ENCODE measurements at regions not wholly inside any gene's neighbourhood (a gene's known extent, or its start where the extent isn't known, plus 50 kb on each side); places are given as distances from the start of the nearest gene placed in this dataset.

- Histone ChIP-seq H3K27ac (ENCODE audit: low read depth, low read length) (no peak overlapping the region), H3K4me3 (ENCODE audit: low read depth, low read length) (no peak overlapping the region), H3K27me3 (ENCODE audit: control insufficient read depth, insufficient read depth, low read length) (no peaks in the 10 kb centered on the region), H3K9me3 (ENCODE audit: control insufficient read depth, insufficient read depth, low read length) (no peaks in the 10 kb centered on the region; the same call in 1 of the 2 replicates)
- TF ChIP-seq, protein P1, sequence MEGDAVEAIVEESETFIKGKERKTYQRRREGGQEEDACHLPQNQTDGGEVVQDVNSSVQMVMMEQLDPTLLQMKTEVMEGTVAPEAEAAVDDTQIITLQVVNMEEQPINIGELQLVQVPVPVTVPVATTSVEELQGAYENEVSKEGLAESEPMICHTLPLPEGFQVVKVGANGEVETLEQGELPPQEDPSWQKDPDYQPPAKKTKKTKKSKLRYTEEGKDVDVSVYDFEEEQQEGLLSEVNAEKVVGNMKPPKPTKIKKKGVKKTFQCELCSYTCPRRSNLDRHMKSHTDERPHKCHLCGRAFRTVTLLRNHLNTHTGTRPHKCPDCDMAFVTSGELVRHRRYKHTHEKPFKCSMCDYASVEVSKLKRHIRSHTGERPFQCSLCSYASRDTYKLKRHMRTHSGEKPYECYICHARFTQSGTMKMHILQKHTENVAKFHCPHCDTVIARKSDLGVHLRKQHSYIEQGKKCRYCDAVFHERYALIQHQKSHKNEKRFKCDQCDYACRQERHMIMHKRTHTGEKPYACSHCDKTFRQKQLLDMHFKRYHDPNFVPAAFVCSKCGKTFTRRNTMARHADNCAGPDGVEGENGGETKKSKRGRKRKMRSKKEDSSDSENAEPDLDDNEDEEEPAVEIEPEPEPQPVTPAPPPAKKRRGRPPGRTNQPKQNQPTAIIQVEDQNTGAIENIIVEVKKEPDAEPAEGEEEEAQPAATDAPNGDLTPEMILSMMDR (IDR thresholded peaks at IDR 0.05; ENCODE audit: low read depth, low read length) = no peak
- ChIA-PET CTCF (interaction anchor here (0.6 to 2.2 kb wide), 3 partner anchors 15 to 123 kb away, joined by 3 to 10 read pairs (median 8); no protein-coding TSS in a partner anchor), POLR2A (interaction anchor here (1.1 kb wide), 1 partner anchor 10 kb away, joined by 3 read pairs; no protein-coding TSS in a partner anchor)
- no peak for DNase-seq (ENCODE audit: low read depth, low spot score)
Observed at GRCh38 chr3:101072300-101072699, 79.1 kb upstream of the ABI3BP start.

DNA sequence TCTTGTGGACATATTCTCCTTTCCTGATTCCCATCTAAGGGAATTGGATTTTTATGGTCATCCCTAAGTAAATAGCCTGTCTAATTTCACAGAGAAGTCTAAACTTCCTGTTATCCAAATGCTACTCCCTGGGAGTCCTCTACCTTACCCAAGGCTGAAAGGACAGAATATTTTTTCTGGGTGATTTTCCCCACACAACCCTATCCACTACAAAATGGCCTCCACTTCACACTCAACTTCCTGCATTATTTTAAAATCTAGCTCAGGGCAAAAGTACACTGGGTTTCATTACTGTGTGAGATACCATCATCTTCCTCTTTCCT, 77.5 kb upstream of the ABI3BP start:
- ChIA-PET CTCF (interaction anchor here (1.0 to 2.2 kb wide), 6 partner anchors 10 to 185 kb away, joined by 3 to 10 read pairs (median 3); partner anchors contain the start of gene ABI3BP), POLR2A (no interaction called here)
- H3K9me3 ChIP-seq (ENCODE audit: control insufficient read depth, insufficient read depth, low read length) = no peaks in the 10 kb centered on the region; the same call in 1 of the 2 replicates
- H3K4me3 ChIP-seq (ENCODE audit: low read depth, low read length) = no peak overlapping the region
- no peaks in the 10 kb centered on the region for H3K27me3 ChIP-seq (ENCODE audit: control insufficient read depth, insufficient read depth, low read length)
- no peak for DNase-seq (ENCODE audit: low read depth, low spot score)
- H3K27ac ChIP-seq (ENCODE audit: low read depth, low read length) = no peak overlapping the region
- TF ChIP-seq, protein P1 (IDR thresholded peaks at IDR 0.05; ENCODE audit: low read depth, low read length) = no peak

- ChIA-PET POLR2A (no interaction called here), CTCF (interaction anchor here (0.6 to 2.2 kb wide), 9 partner anchors 9 to 673 kb away, joined by 3 to 10 read pairs (median 3); partner anchors contain the start of gene ABI3BP)
- Histone ChIP-seq H3K27ac (ENCODE audit: low read depth, low read length) (no peak overlapping the region), H3K4me3 (ENCODE audit: low read depth, low read length) (no peak overlapping the region), H3K27me3 (ENCODE audit: control insufficient read depth, insufficient read depth, low read length) (no peaks in the 10 kb centered on the region), H3K9me3 (ENCODE audit: control insufficient read depth, insufficient read depth, low read length) (no peaks in the 10 kb centered on the region; the same call in 1 of the 2 replicates)
- TF ChIP-seq, protein P1 (IDR thresholded peaks at IDR 0.05; ENCODE audit: low read depth, low read length) = peak; percentile 58
- DNase-seq (ENCODE audit: low read depth, low spot score) = no peak
Observed at GRCh38 chr3:101069901-101070798, 76.9 kb upstream of the ABI3BP start.

GRCh38 chr3:101068876-101069606, 75.8 kb upstream of the ABI3BP start:
- no peak for DNase-seq (ENCODE audit: low read depth, low spot score)
- ChIA-PET POLR2A (no interaction called here), CTCF (interaction anchor here (0.5 to 2.2 kb wide), 3 partner anchors 127 to 174 kb away, joined by 3 to 8 read pairs (median 5); no protein-coding TSS in a partner anchor)
- no peak overlapping the region for H3K4me3 ChIP-seq (ENCODE audit: low read depth, low read length)
- H3K27ac ChIP-seq (ENCODE audit: low read depth, low read length) = no peak overlapping the region
- H3K9me3 ChIP-seq (ENCODE audit: control insufficient read depth, insufficient read depth, low read length) = no peaks in the 10 kb centered on the region
- no peaks in the 10 kb centered on the region for H3K27me3 ChIP-seq (ENCODE audit: control insufficient read depth, insufficient read depth, low read length)
- TF ChIP-seq, protein P1 (IDR thresholded peaks at IDR 0.05; ENCODE audit: low read depth, low read length) = no peak
